ENCODE measurements at regions not wholly inside any gene's neighbourhood (a gene's known extent, or its start where the extent isn't known, plus 50 kb on each side); places are given as distances from the start of the nearest gene placed in this dataset.

DNA sequence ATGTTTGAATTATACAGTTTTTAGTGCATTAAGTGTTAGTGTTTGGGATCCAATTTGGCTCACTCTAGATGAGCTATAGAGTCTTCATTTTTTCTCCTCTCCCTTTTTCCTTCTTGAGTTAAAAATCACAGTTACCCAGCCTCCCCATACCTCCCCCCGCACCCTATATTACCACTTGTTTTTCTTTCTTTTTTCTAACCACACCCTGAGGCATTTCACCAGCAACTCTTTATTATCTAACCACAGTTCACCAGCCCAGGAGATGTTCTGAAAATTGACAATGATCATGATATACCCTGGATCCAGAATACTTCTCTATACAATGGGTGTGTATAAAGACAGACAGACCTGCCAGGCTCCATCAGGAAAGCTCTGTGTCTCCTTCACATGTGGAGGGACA, 86.5 kb upstream of the UBL3 start:
- TF ChIP-seq EZH2 (IDR thresholded peaks at IDR 0.05; ENCODE audit: borderline replicate concordance, low read depth, low read length, severe bottlenecking), result no peak
- TF ChIP-seq, protein P1, sequence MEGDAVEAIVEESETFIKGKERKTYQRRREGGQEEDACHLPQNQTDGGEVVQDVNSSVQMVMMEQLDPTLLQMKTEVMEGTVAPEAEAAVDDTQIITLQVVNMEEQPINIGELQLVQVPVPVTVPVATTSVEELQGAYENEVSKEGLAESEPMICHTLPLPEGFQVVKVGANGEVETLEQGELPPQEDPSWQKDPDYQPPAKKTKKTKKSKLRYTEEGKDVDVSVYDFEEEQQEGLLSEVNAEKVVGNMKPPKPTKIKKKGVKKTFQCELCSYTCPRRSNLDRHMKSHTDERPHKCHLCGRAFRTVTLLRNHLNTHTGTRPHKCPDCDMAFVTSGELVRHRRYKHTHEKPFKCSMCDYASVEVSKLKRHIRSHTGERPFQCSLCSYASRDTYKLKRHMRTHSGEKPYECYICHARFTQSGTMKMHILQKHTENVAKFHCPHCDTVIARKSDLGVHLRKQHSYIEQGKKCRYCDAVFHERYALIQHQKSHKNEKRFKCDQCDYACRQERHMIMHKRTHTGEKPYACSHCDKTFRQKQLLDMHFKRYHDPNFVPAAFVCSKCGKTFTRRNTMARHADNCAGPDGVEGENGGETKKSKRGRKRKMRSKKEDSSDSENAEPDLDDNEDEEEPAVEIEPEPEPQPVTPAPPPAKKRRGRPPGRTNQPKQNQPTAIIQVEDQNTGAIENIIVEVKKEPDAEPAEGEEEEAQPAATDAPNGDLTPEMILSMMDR (IDR thresholded peaks at IDR 0.05; ENCODE audit: borderline replicate concordance, extremely low read depth, low read length, poor library complexity, severe bottlenecking), result no peak
